ENCODE measurements at regions not wholly inside any gene's neighbourhood (a gene's known extent, or its start where the extent isn't known, plus 50 kb on each side); places are given as distances from the start of the nearest gene placed in this dataset.
"Not testable (repeated sequence)": the region's sequence is repeated elsewhere in the genome, so short reads cannot be mapped to it uniquely, and the experiment has no call there.

- no peak for DNase-seq
Observed at GRCh38 chr15:95205077-95205476, 973.7 kb downstream of the MCTP2 start.

DNA sequence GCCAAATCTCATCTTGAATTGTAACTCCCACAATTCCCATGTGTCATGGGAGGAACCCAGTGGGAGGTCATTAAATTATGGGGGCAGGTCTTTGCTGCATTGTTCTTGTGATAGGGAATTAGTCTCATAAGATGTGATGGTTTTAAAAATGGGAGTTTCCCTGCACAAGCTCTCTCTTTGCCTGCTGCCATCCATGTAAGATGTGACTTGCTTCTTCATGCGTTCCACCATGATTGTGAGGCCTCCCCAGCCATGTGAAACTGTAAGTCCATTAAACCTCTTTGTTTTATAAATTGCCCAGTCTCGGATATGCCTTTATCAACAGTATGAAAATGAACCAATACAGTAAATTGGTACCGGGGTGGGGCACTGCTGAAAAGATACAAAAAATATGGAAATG lies 974.5 kb downstream of the MCTP2 start:
- DNase-seq = not testable (repeated sequence)

DNA sequence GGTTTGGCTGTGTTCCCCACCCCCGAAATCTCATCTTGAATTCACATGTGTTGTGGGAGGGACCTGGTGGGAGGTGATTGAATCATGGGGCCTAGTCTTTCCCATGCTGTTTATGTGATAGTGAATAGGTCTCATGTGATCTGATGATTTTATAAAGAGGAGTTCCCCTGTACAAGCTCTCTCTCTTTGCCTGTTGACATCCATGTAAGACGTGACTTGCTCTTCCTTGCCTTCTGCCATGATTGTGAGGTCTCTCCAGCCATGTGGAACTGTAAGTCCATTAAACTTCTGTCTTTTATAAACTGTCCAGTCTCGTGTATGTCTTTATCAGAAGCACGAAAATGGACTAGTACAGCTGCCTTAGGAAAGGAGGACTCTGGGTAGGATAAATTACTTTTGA lies 976.7 kb downstream of the MCTP2 start:
- no peak for DNase-seq

DNA sequence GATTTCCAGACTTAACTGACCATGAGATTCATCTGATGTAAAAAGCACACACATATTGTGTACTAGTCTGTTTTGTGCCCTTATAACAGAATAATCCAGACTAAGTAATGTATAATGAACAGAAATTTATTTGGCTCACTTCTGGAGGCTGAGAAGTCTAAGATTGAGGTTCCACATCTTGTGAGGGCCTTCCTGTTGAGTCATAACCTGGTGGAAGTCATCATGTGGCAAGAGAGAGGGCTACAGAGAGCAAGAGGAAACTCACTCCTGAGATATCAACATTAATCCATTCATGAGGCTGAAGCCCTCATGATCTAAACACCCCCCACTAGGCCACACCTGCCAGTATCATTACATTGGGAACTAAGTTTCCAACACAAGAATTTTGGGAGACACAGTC lies 977.6 kb downstream of the MCTP2 start:
- DNase-seq = no peak

GRCh38 chr15:95210436-95210981 lies 979.1 kb downstream of the MCTP2 start:
- no peak for DNase-seq

DNA sequence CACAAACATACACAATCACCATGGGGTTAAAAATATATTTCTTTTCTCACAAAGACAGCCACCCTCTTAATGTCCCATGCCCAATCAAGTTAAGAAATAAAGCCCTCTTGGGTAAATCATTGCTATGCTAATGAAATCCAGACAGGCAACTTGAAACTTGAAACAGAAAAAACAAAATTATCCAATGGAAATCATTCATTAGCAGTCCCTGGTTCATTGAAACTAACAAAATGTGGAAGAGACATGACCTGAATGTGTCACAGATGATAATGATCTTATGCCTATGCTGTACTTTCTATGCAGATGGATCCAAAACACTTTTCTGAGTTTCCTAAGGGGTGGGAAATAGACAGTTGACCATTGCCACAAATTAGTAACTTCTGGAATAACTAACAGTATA lies 983.7 kb downstream of the MCTP2 start:
- no peak for DNase-seq

GRCh38 chr15:95226835-95227234 lies 995.5 kb downstream of the MCTP2 start:
- DNase-seq = no peak

DNA sequence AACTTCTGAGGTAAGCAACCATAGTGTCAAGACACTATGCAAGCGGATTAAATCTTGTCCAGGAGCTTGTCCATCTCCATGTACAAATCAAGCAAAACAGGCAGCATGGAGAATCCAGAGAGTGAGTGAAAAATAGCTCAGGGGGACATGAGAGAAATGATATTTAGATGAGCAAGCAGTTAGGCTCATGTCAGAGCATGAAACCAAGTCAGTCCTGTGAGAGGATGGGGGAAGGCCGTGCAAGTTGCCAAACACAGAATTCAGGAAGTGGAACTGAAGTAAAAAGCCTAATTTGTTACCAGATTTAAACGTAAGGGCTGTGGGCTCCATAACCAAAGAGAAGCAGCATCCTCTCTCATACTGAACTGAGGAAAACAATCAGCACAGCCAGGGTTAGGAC lies 995.9 kb downstream of the MCTP2 start:
- DNase-seq = no peak

GRCh38 chr15:95228856-95229555 lies 997.6 kb downstream of the MCTP2 start:
- DNase-seq = no peak

DNA sequence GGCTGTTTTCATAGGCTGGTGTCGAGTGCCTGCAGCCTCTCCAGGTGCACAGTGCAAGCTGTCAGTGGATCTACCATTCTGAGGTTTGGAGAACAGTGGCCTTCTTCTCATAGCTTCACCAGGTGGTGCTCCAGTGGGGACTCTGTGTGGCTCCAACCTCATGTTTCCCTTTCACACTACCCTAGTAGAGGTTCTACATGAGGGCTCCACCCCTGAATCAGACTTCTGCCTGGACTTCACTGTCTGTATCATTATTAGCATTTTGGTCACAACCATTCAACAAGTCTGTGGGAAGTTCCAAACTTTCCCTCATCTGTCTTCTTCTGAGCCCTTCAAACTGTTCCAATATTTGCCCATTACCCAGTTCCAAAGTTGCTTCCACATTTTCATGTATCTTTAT lies 1003.7 kb downstream of the MCTP2 start:
- no peak for DNase-seq

- no peak for DNase-seq
Observed at GRCh38 chr15:95247071-95247984, 1016.0 kb downstream of the MCTP2 start.

- DNase-seq = no peak
Observed at GRCh38 chr15:95249524-95249923, 1018.2 kb downstream of the MCTP2 start.

GRCh38 chr15:95252404-95252803 lies 1021.0 kb downstream of the MCTP2 start:
- DNase-seq = no peak

GRCh38 chr15:95254263-95254662 lies 1022.9 kb downstream of the MCTP2 start:
- DNase-seq = no peak

DNA sequence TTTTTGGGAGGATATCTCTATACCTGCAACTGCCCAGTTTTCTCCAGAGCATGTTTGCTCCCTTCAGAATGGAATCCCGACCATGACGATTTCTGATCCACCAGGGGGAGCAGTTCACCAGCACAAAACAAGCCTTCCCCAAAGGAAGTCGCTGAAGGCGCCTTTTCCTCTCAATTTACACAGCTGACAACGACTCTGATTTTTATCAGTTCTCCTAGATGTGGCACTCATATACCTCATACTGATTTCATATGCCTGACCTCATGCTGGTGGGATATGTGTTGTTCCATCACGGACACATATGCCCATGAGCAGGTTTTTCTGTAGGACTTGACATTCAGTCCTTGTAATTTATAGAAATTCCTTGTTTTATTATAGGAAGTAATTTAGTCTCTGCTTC lies 1028.2 kb downstream of the MCTP2 start:
- peak; percentile 3 for DNase-seq

- no peak for DNase-seq
Observed at GRCh38 chr15:95259965-95260364, 1028.6 kb downstream of the MCTP2 start.

DNA sequence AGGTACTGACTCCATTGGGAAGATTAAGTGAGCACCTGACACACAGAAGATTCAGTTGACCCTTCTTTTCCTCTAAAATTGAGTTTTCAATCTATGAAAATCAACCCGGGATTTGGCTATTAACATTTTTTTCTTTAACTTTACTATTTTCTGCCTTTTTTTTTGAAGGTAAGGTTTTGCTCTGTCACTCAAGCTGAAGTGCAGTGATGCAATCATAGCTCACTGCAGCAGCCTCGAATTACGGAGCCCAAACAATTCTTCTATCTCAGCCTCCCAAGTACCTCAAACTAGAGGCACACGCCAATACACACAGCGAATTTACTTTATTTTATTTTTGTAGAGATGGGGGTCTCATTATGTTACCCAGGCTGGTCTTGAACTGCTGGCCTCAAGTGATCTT lies 1029.5 kb downstream of the MCTP2 start:
- DNase-seq = no peak

- DNase-seq = no peak
Observed at GRCh38 chr15:95261546-95261945, 1030.2 kb downstream of the MCTP2 start.

DNA sequence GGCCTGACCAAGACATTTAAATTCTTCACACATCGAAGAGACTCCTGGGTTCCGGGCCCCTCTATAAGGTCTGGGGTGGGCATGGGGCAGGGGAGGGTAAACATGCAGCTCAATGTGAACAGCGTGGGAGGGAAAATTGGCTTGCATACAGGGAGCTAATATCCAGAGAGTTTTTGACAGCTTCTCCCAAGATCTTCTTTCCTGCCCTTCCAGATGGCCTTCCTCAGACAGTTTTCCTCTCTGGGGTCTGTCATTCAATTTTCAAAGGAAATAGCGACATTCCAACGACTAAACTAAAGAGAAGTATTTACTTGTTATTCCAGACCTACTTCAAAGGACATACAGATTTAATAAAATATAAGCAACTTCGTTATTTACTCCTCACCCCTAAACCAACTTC lies 1030.6 kb downstream of the MCTP2 start:
- no peak for DNase-seq

DNA sequence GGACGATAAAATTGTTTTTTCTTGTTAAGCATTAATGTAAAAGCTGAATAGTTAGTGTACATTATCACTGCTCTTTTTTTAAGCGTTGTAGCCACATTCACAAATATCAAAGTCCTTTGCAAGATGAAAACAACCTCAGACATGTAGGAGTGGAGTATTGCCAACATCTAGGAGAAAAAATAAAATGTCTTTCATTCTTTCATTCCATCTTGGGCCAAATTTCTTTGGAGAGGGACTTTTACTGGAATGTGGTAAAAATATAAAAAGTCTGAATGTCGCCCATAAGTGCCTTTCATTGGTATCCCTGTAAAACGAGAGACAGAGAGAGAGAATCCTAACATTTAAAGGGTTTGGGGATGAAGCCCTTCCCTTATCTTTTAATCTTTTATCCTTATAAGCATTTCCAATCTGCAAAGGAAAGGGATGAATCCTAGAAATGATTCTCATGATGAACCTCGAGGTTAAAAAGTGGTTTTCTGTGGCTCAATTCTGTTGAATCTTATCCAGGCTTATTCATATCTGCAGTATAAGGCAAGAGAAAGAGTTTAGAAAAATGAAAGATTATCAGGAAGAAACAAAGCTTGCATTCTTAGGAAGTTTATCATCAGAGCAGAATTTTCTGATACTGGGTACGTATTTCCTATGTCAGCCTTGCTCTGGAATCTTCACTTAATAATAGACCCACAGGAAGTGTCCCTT lies 1031.7 kb downstream of the MCTP2 start:
- no peak for DNase-seq

DNA sequence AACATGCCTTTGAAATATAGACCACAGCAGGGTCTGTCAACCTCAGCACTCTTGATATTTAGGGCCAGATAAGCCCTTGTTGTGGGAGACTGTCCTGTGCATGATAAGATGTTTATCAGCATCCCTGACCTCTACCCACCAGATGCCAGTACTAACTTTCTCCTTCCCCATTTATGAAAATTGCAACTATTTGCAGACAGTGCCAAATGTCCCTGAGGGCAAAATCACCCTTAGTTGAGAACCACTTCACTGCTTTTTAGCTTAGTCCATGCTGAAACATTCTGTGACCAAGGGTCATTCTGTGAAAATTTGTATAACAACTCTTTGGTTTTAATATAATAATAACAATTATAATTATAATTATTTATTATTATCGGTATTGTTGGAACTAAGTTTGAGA lies 1032.4 kb downstream of the MCTP2 start:
- no peak for DNase-seq

- no peak for DNase-seq
Observed at GRCh38 chr15:95265419-95265997, 1034.1 kb downstream of the MCTP2 start.

DNA sequence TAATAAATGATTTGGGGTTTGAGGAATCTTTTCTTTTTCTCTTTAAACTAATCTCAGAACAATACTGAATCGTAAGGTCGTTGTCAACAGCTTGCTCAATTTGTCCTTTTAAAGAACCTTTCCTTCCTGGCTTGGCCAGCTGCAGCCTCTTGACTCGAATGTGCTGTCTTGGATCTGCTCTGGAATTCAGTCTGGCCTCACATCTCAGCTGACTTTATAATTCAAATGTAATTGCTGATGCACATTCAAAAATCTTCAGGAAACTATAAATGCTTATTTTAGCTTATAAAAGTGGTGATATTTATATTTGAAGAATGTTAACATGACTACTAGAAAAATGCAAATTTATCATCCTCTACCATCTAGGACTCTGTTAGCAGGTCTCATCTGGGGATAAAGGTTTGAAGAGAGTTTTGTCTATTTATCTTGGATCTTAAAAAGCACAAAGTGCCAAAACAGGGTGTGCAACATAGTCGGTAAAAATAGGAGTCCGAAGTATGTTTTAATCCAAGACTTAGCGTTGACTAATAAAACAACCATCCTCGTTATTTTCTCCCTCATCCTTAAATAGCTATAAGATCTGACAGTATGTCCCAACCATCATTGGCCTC lies 1035.2 kb downstream of the MCTP2 start:
- DNase-seq = no peak
